Esophagus squamous epithelium (tissue), 4 donors: ENCODE measurements at regions not wholly inside any gene's neighbourhood (a gene's known extent, or its start where the extent isn't known, plus 50 kb on each side); places are given as distances from the start of the nearest gene placed in this dataset.

ENCODE experiments used
- CTCF ChIP-seq, 6 experiments: fragments of 450-650 bp in 4 of 6; fragments of 200-600 bp in 2 of 6; sonication (generic) in 2 of 6; IDR thresholded peaks; one replicate each; pipeline ENCODE4 v1.5.1; 2016 to 2019; ENCODE audit warnings: antibody characterized with exemption in 6 of 6, mild to moderate bottlenecking in 4 of 6, moderate library complexity in 4 of 6
- POLR2A ChIP-seq, 4 donors: fragments of 450-650 bp; IDR thresholded peaks; one replicate each; pipeline ENCODE4 v1.6.1; 2017; ENCODE audit warnings: antibody characterized with exemption in 4 of 4, mild to moderate bottlenecking in 4 of 4, moderate library complexity in 3 of 4

GRCh38 chr4:184335520-184335919, 117.8 kb upstream of the ENPP6 start:
- TF ChIP-seq POLR2A (IDR thresholded peaks at IDR 0.05): no peak
- no peak for TF ChIP-seq CTCF (IDR thresholded peaks at IDR 0.05)
